Suprapubic skin (tissue), 4 donors: ENCODE measurements at regions not wholly inside any gene's neighbourhood (a gene's known extent, or its start where the extent isn't known, plus 50 kb on each side); places are given as distances from the start of the nearest gene placed in this dataset.

ENCODE experiments used
- EP300 ChIP-seq: sonication (generic); formaldehyde crosslinking; IDR thresholded peaks from one replicate; pipeline ENCODE4 v1.6.1; 2017; ENCODE audit warnings: antibody characterized with exemption
- POLR2A ChIP-seq, 2 donors: fragments of 450-650 bp; IDR thresholded peaks; one replicate each; pipeline ENCODE4 v1.6.1; 2017; ENCODE audit warnings: antibody characterized with exemption in 2 of 2, mild to moderate bottlenecking in 2 of 2, moderate library complexity in 2 of 2
- POLR2AphosphoS5 ChIP-seq, 3 donors: sonication (generic); formaldehyde crosslinking; IDR thresholded peaks; one replicate each; pipeline ENCODE4 v1.6.1; 2017; ENCODE audit warnings: antibody characterized with exemption in 3 of 3
- TF ChIP-seq, protein P1 (sequence below), 2 donors: fragments of 200-600 bp in 1 of 2; fragments of 450-650 bp in 1 of 2; sonication (generic) in 1 of 2; IDR thresholded peaks; one replicate each; pipeline ENCODE4 v1.5.1; 2016 to 2019; ENCODE audit warnings: antibody characterized with exemption in 2 of 2, mild to moderate bottlenecking in 1 of 2, moderate library complexity in 1 of 2

DNA sequence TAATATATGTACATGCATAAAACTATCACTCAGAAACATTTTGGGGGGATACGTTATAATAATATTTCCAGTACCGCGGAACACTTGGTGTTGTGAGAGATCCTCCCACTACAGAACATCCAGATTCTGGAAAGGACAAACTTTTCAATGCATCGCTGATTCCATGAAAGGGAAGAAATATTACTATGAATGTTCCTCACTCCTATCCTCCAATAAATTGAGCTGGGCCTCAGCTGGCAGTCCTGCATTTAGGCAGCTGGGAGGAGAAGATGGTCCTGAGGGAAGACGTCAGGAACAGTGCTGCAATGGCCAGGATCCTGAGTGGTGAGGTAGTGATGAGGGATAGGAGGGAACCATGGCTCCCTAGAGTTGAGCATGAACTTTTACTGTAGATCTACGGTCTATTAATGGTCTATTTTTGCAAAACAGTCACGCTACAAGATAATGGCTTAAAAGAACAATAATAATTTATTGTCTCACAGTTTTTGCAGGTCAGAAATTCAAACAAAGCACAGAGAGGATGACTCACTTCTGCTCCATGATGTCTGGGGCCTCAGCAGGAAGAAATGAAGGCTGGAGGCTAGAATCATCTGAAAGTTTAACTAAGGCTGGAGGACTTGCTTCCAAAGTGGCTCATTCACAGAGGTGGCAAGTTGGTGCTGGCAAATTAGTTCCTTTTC is 538.1 kb downstream of the STIM2 start:
- TF ChIP-seq POLR2AphosphoS5 (IDR thresholded peaks at IDR 0.05) (no peak), POLR2A (IDR thresholded peaks at IDR 0.05) (no peak), EP300 (no peak)
- TF ChIP-seq, protein P1, sequence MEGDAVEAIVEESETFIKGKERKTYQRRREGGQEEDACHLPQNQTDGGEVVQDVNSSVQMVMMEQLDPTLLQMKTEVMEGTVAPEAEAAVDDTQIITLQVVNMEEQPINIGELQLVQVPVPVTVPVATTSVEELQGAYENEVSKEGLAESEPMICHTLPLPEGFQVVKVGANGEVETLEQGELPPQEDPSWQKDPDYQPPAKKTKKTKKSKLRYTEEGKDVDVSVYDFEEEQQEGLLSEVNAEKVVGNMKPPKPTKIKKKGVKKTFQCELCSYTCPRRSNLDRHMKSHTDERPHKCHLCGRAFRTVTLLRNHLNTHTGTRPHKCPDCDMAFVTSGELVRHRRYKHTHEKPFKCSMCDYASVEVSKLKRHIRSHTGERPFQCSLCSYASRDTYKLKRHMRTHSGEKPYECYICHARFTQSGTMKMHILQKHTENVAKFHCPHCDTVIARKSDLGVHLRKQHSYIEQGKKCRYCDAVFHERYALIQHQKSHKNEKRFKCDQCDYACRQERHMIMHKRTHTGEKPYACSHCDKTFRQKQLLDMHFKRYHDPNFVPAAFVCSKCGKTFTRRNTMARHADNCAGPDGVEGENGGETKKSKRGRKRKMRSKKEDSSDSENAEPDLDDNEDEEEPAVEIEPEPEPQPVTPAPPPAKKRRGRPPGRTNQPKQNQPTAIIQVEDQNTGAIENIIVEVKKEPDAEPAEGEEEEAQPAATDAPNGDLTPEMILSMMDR (IDR thresholded peaks at IDR 0.05), result no peak
